SK-N-MC (cell line): ENCODE measurements at regions not wholly inside any gene's neighbourhood (a gene's known extent, or its start where the extent isn't known, plus 50 kb on each side); places are given as distances from the start of the nearest gene placed in this dataset.

Source experiments
- EZH2 ChIP-seq: fragments of 200-600 bp; sonication (generic); IDR thresholded peaks from one replicate; pipeline ENCODE4 v1.6.1; 2017; ENCODE audit warnings: antibody characterized with exemption
- POLR2AphosphoS5 ChIP-seq: IDR thresholded peaks from 2 replicates; pipeline ENCODE4 v1.6.1; 2012; ENCODE audit warnings: mild to moderate bottlenecking, low read depth, low read length, borderline replicate concordance

- TF ChIP-seq POLR2AphosphoS5 = no peak
- TF ChIP-seq EZH2 = no peak
These were observed 67.1 kb upstream of the SYPL1 start for GRCh38 chr7:106179256-106179655.
